ENCODE measurements at regions not wholly inside any gene's neighbourhood (a gene's known extent, or its start where the extent isn't known, plus 50 kb on each side); places are given as distances from the start of the nearest gene placed in this dataset.
A peak's percentile ranks its signal among the peaks of the same experiment; 100 is the strongest.
"Not testable (repeated sequence)": the region's sequence is repeated elsewhere in the genome, so short reads cannot be mapped to it uniquely, and the experiment has no call there.

GRCh38 chr4:162469977-162470376 lies 306.2 kb upstream of the FSTL5 start:
- TF ChIP-seq, protein P1, sequence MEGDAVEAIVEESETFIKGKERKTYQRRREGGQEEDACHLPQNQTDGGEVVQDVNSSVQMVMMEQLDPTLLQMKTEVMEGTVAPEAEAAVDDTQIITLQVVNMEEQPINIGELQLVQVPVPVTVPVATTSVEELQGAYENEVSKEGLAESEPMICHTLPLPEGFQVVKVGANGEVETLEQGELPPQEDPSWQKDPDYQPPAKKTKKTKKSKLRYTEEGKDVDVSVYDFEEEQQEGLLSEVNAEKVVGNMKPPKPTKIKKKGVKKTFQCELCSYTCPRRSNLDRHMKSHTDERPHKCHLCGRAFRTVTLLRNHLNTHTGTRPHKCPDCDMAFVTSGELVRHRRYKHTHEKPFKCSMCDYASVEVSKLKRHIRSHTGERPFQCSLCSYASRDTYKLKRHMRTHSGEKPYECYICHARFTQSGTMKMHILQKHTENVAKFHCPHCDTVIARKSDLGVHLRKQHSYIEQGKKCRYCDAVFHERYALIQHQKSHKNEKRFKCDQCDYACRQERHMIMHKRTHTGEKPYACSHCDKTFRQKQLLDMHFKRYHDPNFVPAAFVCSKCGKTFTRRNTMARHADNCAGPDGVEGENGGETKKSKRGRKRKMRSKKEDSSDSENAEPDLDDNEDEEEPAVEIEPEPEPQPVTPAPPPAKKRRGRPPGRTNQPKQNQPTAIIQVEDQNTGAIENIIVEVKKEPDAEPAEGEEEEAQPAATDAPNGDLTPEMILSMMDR (conservative IDR thresholded peaks at IDR 0.05; ENCODE audit: control insufficient read depth, insufficient read depth, low read depth, low read length) = no peak
- DNase-seq (ENCODE audit: low read depth) = no peak
- H3K4me3 ChIP-seq (ENCODE audit: control insufficient read depth, low read depth, low read length) = no peak overlapping the region

DNA sequence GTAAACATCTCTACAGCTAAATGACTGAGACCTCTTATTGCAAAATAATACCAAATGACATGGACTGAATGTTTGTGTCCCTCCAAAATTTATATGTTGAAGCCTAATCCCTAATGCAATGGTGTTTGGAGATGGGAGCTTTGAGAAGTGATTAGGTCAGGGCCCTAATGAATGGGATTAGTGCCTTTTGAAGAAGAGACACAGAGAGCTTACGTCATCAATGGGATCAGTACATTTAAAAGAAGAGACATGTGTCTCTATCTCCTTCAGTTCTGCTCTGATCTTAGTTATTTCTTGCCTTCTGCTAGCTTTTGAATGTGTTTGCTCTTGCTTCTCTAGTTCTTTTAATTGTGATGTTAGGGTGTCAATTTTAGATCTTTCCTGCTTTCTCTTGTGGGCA lies 301.6 kb upstream of the FSTL5 start:
- H3K4me3 ChIP-seq (ENCODE audit: control insufficient read depth, low read depth, low read length); DNase-seq (ENCODE audit: low read depth): not testable (repeated sequence)

- DNase-seq (ENCODE audit: low read depth) = no peak
- no peak overlapping the region for H3K4me3 ChIP-seq (ENCODE audit: control insufficient read depth, low read depth, low read length)
- TF ChIP-seq, protein P1 (conservative IDR thresholded peaks at IDR 0.05; ENCODE audit: control insufficient read depth, insufficient read depth, low read depth, low read length) = peak; percentile 3
Observed at GRCh38 chr4:162461952-162462351, 298.2 kb upstream of the FSTL5 start.

DNA sequence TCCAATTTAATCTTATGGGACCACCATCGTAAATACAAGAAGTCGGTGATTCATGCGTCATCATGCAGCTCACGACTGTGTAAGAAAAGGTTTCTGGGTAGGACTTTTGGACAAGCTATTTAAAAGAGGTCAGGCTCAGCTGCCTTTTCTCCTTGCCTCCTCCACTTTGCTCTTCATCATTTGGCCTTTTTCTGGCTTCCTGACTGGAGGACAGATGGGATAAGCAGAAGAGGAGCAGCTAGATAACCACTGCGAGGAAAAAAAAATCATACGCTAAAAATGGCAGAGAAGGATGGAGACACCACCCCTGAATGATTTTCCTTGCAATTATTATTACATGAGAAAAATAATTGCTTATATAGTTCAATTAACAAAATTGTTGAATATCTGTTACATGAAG lies 294.3 kb upstream of the FSTL5 start:
- no peak for DNase-seq (ENCODE audit: low read depth)
- H3K4me3 ChIP-seq (ENCODE audit: control insufficient read depth, low read depth, low read length) = no peak overlapping the region
- TF ChIP-seq, protein P1 (conservative IDR thresholded peaks at IDR 0.05; ENCODE audit: control insufficient read depth, insufficient read depth, low read depth, low read length) = no peak

DNA sequence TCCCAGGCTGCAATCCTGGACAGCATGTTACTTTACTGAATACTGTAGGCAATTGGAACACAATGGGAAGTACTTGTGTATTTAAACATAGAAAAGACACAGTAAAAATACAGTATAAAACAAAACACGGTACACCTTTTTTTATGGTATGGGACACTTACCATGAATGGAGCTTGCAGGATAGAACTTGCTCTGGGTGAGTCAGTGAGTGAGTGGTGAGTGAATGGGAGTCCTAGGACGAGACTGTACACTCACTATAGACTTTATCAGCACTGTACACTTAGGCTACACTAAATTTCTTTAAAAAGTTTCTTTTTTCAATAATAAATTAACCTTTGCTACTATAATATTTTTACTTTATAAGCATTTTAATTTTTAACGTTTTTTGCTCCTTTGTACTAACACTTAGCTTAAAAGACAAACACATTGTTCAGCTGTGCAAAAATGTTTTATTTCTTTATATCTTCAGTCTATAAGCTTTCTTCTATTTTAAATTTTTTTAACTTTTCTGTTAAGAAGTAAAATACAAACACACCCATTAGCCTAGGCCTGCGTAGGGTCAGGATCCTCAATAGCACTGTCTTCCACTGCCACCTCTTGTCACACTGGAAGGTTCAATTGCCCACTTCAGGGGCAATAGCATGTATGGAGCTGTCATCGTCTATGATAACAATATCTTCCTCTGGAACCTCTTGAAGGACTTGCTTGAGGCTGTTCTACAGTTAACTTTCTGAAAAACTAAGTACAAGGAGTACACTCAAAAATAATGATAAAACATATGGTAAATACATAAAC lies 293.5 kb upstream of the FSTL5 start:
- no peak for DNase-seq (ENCODE audit: low read depth)
- no peak overlapping the region for H3K4me3 ChIP-seq (ENCODE audit: control insufficient read depth, low read depth, low read length)
- TF ChIP-seq, protein P1 (conservative IDR thresholded peaks at IDR 0.05; ENCODE audit: control insufficient read depth, insufficient read depth, low read depth, low read length) = no peak

GRCh38 chr4:162456106-162456505 lies 292.3 kb upstream of the FSTL5 start:
- TF ChIP-seq, protein P1 (conservative IDR thresholded peaks at IDR 0.05; ENCODE audit: control insufficient read depth, insufficient read depth, low read depth, low read length) = no peak
- DNase-seq (ENCODE audit: low read depth) = no peak
- H3K4me3 ChIP-seq (ENCODE audit: control insufficient read depth, low read depth, low read length) = no peak overlapping the region

DNA sequence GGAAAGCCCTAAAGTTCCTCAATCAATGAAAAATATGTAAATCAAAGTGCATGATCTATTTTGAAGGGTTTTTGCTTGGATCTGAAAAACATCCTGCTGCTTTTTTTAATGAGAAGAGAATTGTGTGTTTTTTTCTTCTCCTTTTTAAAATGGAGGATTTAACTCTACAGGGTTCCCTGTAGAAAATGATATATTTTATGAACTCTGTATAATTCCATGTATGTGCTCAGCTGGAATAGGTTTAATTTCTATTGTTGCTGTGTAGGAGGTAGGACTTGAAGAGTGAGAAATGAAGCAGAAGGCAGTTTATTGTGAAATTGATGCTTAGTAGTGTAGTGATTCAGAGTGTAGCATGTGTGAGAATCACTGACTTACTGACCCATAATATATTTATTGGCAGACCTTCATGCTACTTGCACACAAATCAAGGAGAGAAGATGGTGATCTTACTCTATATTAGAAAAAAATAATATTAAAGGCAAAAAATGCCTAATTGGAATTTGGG lies 286.8 kb upstream of the FSTL5 start:
- TF ChIP-seq, protein P1 (conservative IDR thresholded peaks at IDR 0.05; ENCODE audit: control insufficient read depth, insufficient read depth, low read depth, low read length) = no peak
- H3K4me3 ChIP-seq (ENCODE audit: control insufficient read depth, low read depth, low read length) = no peak overlapping the region
- DNase-seq (ENCODE audit: low read depth) = no peak
